HAP-1 (cell line): ENCODE measurements at regions not wholly inside any gene's neighbourhood (a gene's known extent, or its start where the extent isn't known, plus 50 kb on each side); places are given as distances from the start of the nearest gene placed in this dataset.

Source experiments
- DNase-seq, 2 experiments: peaks; one replicate each; pipeline ENCODE4 v3.0.0-alpha.2; 2016 to 2020; ENCODE audit warnings: low spot score in 2 of 2
- H3K27me3 ChIP-seq: fragments of 250-450 bp; sonication (Bioruptor Pico); 2 replicates; pipeline ENCODE4 v1.5.1; 2020; ENCODE audit warnings: low read depth, mild to moderate bottlenecking, moderate library complexity
- H3K36me3 ChIP-seq: fragments of 250-450 bp; sonication (Bioruptor Pico); replicated peaks from 2 replicates; pipeline ENCODE4 v1.5.1; 2020; ENCODE audit warnings: mild to moderate bottlenecking
- H3K4me1 ChIP-seq: fragments of 250-450 bp; sonication (Bioruptor Pico); 2 replicates; pipeline ENCODE4 v1.5.1; 2020; ENCODE audit warnings: mild to moderate bottlenecking
- H3K4me3 ChIP-seq: fragments of 250-450 bp; sonication (Bioruptor Pico); 2 replicates; pipeline ENCODE4 v1.5.1; 2020; ENCODE audit warnings: mild to moderate bottlenecking, moderate library complexity
- H3K9me3 ChIP-seq: fragments of 250-450 bp; sonication (Bioruptor Pico); 2 replicates; pipeline ENCODE4 v1.5.1; 2020; ENCODE audit warnings: mild to moderate bottlenecking, moderate library complexity
- in situ Hi-C: fragments of 300-500 bp; cut with MboI; formaldehyde crosslinking; loops from 3 replicates; pipeline ENCODE4 v1.14.3; 2020; ENCODE audit warnings: low sequenced_read_pairs, inconsistent platforms, mixed read lengths

DNA sequence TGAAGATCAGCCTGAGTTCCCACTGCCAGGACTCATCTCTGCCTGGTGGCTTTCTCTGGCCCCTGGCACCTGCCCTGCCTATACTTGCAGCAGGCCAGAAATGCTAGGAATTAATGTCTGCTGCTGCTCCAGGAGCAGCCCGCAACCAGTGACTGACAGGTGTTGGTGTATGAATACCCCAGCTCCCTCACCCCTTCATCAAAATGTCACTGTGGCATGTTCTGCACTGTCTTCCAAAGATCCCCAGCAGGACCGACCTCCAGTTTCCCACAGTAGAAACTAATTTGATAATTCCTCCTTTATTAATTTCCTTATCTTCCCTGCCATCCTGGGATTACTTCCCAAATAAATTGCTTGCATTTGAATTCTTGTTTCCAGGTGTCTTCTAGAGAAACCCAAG is 425.4 kb downstream of the BCOR start:
- no peaks in the 10 kb centered on the region for H3K36me3 ChIP-seq
- no peaks in the 10 kb centered on the region for H3K4me1 ChIP-seq
- DNase-seq = no peak
- in situ Hi-C loops = no loop called here
- no peaks in the 10 kb centered on the region for H3K27me3 ChIP-seq
- no peaks in the 10 kb centered on the region for H3K9me3 ChIP-seq
- H3K4me3 ChIP-seq = no peak overlapping the region

DNA sequence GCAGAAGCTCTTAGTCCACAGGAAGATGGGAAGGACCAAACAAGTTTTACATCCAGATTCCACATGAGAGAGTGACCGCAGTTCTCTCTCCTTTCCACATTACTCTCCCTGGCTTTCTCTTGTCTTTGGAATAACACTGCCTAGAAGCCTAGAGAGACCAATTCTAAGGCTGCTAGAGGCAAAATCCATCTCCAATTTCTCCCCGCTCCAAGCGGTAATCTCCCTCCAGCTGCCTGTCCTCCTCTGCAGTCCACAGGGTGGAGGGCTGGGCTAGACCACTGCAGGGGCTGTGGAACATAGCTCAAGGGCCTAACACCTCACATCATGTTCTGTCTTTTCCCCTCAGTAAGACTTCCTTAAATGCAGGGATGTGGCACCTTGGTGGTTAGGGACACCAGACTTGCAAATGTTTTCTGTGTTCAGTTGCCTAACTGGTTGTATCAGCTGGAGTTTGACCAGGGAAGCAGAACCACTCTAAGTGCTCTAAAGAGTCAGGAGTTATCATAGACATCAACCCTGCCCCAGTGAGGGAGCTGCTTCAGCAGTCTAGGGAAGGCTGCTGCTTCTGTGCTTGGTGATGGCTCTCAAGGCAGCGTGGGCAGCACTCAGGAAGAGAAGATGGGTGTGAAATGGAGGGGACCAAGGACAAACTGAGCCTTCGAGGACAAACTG is 423.1 kb downstream of the BCOR start:
- H3K4me1 ChIP-seq = no peaks in the 10 kb centered on the region
- in situ Hi-C loops = no loop called here

DNA sequence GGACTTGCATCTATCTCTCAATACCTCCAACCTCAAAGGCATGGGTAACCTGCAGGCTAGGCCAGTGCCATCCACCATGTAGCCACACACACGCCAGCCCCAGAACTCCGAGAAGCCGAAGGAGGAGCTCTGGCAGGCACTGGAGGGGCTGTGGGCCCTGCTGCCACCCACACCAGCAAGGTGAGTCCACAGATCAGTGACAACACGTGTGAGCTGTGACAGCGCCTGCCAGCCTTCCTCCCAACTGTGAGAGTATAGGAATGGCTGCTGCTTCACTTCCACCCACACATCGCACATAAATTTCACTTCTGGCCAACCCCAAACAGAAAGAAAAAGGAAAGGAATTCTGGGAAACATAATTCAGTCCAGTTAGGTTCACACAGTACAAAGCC is 422.6 kb downstream of the BCOR start:
- H3K4me3 ChIP-seq = no peak overlapping the region
- no peak for DNase-seq
- H3K9me3 ChIP-seq = no peaks in the 10 kb centered on the region
- no peaks in the 10 kb centered on the region for H3K27me3 ChIP-seq
- no peaks in the 10 kb centered on the region for H3K4me1 ChIP-seq
- no peaks in the 10 kb centered on the region for H3K36me3 ChIP-seq
- in situ Hi-C loops = no loop called here

More for the DNA sequence above, 423.1 kb downstream of the BCOR start:
- DNase-seq = no peak
- H3K27me3 ChIP-seq = no peaks in the 10 kb centered on the region
- H3K9me3 ChIP-seq = no peaks in the 10 kb centered on the region
- no peaks in the 10 kb centered on the region for H3K36me3 ChIP-seq
- H3K4me3 ChIP-seq = no peak overlapping the region

- in situ Hi-C loops = no loop called here
- Histone ChIP-seq H3K9me3 (no peaks in the 10 kb centered on the region), H3K36me3 (no peaks in the 10 kb centered on the region), H3K27me3 (no peaks in the 10 kb centered on the region), H3K4me3 (no peak overlapping the region), H3K4me1 (no peaks in the 10 kb centered on the region)
- no peak for DNase-seq
These were observed 422.1 kb downstream of the BCOR start for GRCh38 chrX:39675619-39676018.

DNA sequence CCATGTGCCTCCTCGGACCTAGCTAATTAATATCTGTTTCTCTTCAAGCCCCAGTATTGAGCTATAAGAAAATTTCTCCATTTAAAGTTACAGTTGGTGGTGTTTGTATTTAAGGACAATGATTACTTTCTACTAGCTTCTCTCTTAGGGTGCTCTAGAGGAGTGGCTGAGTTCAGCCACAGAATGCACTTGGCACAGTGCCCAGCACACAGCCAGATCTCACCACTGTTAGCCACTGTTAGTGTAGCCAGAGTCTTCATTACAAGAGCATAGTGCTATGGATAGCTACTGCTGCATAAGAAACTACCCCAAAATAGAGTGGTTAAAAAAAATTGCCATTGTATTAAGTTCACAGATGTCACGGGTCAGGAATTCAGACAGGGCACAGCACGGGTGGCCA is 421.3 kb downstream of the BCOR start:
- no peaks in the 10 kb centered on the region for H3K36me3 ChIP-seq

DNA sequence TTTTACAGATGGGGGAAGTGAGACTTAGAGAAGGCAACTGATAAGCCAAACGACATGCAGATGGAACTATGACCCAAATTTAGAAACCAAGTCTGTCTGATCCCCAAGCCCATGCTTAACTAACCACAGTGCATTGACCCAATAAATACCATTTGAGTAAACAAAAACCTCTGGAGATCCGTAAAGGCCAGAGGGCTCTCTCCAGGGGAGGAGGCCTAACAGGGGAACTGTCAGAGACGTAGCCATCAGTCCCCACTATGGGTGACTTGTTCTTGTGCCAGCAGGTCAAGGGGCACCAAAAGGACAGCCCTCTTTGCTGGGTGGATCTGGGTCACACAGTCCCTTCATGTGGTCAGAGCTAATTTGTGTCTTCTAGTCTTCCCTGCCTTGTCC is 420.2 kb downstream of the BCOR start:
- H3K4me3 ChIP-seq = no peak overlapping the region
- no peaks in the 10 kb centered on the region for H3K4me1 ChIP-seq
- no peaks in the 10 kb centered on the region for H3K36me3 ChIP-seq
- no peak for DNase-seq
- no peaks in the 10 kb centered on the region for H3K9me3 ChIP-seq
- H3K27me3 ChIP-seq = no peaks in the 10 kb centered on the region
- in situ Hi-C loops = no loop called here

More for the DNA sequence above, 421.3 kb downstream of the BCOR start:
- Histone ChIP-seq H3K4me1 (no peaks in the 10 kb centered on the region), H3K27me3 (no peaks in the 10 kb centered on the region), H3K9me3 (no peaks in the 10 kb centered on the region), H3K4me3 (no peak overlapping the region)
- DNase-seq = no peak
- in situ Hi-C loops = no loop called here

DNA sequence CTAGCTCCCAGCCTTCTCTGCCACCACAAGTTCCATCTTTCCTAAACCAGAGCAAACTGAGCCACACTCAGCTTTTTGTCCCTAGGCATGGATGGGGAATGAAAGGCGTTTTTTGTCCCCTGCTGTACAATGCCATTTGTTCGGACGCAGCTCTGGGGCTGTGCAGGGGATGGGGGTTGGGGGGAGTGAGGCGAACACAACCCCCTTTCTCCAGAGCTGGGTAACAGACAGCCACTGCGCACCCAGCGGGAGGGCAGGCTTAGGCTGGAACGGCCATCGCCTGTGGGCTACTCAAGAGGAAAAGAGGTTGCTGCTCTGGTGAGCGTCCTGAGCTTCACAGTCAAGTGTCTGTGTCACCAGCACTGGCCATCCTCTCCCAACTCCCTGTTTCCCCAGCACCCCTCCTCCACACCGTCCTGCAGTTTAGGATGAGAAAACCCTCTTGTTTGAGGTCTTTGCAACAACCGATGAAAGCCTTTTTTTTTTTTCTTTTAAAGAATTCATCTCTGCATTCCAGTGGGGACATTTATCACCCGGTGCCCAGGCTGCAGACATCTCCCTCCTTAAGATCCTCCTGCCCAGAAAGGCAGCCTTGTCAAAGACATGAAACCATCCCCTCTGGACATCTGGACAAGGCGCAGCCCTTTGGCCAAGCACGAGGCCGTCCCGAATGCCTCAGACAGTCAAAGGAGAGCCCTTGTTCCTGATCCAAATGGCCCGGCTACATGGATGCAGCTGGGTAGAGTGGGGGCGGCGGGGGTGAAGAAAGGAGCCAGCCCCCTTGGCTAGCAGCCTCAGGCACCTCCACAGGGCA is 419.6 kb downstream of the BCOR start:
- H3K9me3 ChIP-seq = no peaks in the 10 kb centered on the region
- no peaks in the 10 kb centered on the region for H3K4me1 ChIP-seq
- in situ Hi-C loops = no loop called here
- DNase-seq = no peak
- no peak overlapping the region for H3K4me3 ChIP-seq
- no peaks in the 10 kb centered on the region for H3K36me3 ChIP-seq
- H3K27me3 ChIP-seq = no peaks in the 10 kb centered on the region

GRCh38 chrX:39678914-39679313 is 418.8 kb downstream of the BCOR start:
- Histone ChIP-seq H3K9me3 (no peaks in the 10 kb centered on the region), H3K27me3 (no peaks in the 10 kb centered on the region), H3K4me1 (no peaks in the 10 kb centered on the region), H3K4me3 (no peak overlapping the region), H3K36me3 (no peaks in the 10 kb centered on the region)
- DNase-seq = no peak
- in situ Hi-C loops = no loop called here

- no peak for DNase-seq
- Histone ChIP-seq H3K4me1 (no peaks in the 10 kb centered on the region), H3K36me3 (no peaks in the 10 kb centered on the region), H3K9me3 (no peaks in the 10 kb centered on the region), H3K27me3 (no peaks in the 10 kb centered on the region), H3K4me3 (no peak overlapping the region)
- in situ Hi-C loops = no loop called here
These were observed 418.1 kb downstream of the BCOR start for GRCh38 chrX:39679497-39680157.

DNA sequence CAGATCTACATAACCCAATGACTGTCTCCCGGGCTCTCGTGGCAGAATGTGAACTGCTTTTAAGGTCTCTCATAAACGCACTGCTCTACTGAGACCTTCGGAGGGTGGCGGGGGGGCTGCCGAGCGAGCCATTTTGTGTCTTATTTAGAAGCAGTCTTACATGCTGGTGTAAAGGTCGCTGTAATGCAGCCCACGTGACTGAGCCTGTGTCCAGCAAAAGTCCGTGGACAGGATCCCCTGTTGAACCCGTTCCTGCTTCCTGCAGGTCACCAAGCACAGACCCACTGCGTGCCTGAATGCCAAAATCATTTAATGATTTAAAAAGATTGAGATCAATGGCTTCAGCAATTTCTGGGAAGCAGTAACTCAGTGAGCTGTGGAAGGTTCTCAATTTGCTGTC is 415.9 kb downstream of the BCOR start:
- Histone ChIP-seq H3K4me3 (no peak overlapping the region), H3K9me3 (no peaks in the 10 kb centered on the region), H3K36me3 (no peaks in the 10 kb centered on the region), H3K4me1 (no peaks in the 10 kb centered on the region), H3K27me3 (no peaks in the 10 kb centered on the region)
- in situ Hi-C loops = no loop called here
- DNase-seq = no peak

GRCh38 chrX:39682778-39683177 is 415.0 kb downstream of the BCOR start:
- in situ Hi-C loops = no loop called here
- no peaks in the 10 kb centered on the region for H3K9me3 ChIP-seq
- H3K4me1 ChIP-seq = peaks cover 7% of the 10 kb centered on the region
- H3K4me3 ChIP-seq = no peak overlapping the region
- no peaks in the 10 kb centered on the region for H3K27me3 ChIP-seq
- no peaks in the 10 kb centered on the region for H3K36me3 ChIP-seq
- DNase-seq = peak; percentile 38 to 43

- no peaks in the 10 kb centered on the region for H3K9me3 ChIP-seq
- H3K4me1 ChIP-seq = peaks cover 20% of the 10 kb centered on the region
- H3K4me3 ChIP-seq = peak overlapping the region; percentile 16
- no peak for DNase-seq
- in situ Hi-C loops = no loop called here
- no peaks in the 10 kb centered on the region for H3K27me3 ChIP-seq
- H3K36me3 ChIP-seq = no peaks in the 10 kb centered on the region
These were observed 409.6 kb downstream of the BCOR start for GRCh38 chrX:39688219-39688575.

GRCh38 chrX:39688576-39689375 is 409.0 kb downstream of the BCOR start:
- DNase-seq = peak; percentile 71 to 86
- in situ Hi-C loops = no loop called here
- no peaks in the 10 kb centered on the region for H3K36me3 ChIP-seq
- H3K4me3 ChIP-seq = peak overlapping the region; percentile 31
- no peaks in the 10 kb centered on the region for H3K27me3 ChIP-seq
- H3K4me1 ChIP-seq = peaks cover 20% of the 10 kb centered on the region
- H3K9me3 ChIP-seq = no peaks in the 10 kb centered on the region
